ENCODE measurements at regions not wholly inside any gene's neighbourhood (a gene's known extent, or its start where the extent isn't known, plus 50 kb on each side); places are given as distances from the start of the nearest gene placed in this dataset.

DNA sequence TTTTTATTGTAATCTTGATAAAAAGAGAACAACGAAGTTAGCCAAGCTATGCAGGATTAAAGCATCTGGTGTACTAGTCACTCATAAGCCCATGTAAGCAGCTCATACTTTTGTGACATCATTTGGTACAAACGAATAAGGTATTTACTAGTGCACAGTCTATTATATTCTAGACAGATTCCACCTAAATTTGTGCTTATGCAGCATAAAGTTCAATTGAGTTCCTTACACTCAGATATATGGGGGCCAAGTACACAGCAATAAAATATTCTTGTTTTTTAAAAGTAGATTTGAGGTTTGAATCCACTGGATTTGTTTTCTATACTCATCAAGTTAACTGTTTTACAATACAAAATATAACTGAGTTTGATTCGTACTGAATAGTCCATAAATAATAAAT lies 1621.2 kb downstream of the MAT2B start:
- H3K79me2 ChIP-seq (replicated peaks; ENCODE audit: insufficient read depth, low read length) = no peaks in the 10 kb centered on the region
- H2AFZ ChIP-seq (ENCODE audit: low read depth, low read length) = no peak overlapping the region
- no peaks in the 10 kb centered on the region for H4K20me1 ChIP-seq (ENCODE audit: insufficient read depth)
- no peaks in the 10 kb centered on the region for H3F3A ChIP-seq (ENCODE audit: insufficient read depth, low read length, poor library complexity, severe bottlenecking)
- H3K9me3 ChIP-seq (ENCODE audit: low read length) = peaks cover 3% of the 10 kb centered on the region
- no peak overlapping the region for H3K4me2 ChIP-seq (ENCODE audit: low read length)
- H3K9me2 ChIP-seq (ENCODE audit: insufficient read depth, low read length) = no peaks in the 10 kb centered on the region
- no peak overlapping the region for H3K4me3 ChIP-seq (ENCODE audit: low read length)
- no peaks in the 10 kb centered on the region for H3K27me3 ChIP-seq (ENCODE audit: insufficient read depth, low read depth, low read length)
- no peaks in the 10 kb centered on the region for H3K36me3 ChIP-seq (ENCODE audit: insufficient read depth, low read length)
- TF ChIP-seq SMC3 (conservative IDR thresholded peaks at IDR 0.05; ENCODE audit: poor library complexity) = no peak
- no peak for TF ChIP-seq MXI1 (conservative IDR thresholded peaks at IDR 0.05; ENCODE audit: poor library complexity, severe bottlenecking)
- TF ChIP-seq CTCF (IDR thresholded peaks at IDR 0.05; ENCODE audit: poor library complexity, severe bottlenecking) = no peak
- TF ChIP-seq EZH2 (IDR thresholded peaks at IDR 0.05; ENCODE audit: borderline replicate concordance, insufficient read depth, low read length, poor library complexity, severe bottlenecking) = no peak
- TF ChIP-seq RAD21 (conservative IDR thresholded peaks at IDR 0.05) = no peak
- no peak for TF ChIP-seq EP300 (conservative IDR thresholded peaks at IDR 0.05; ENCODE audit: poor library complexity, severe bottlenecking)
- TF ChIP-seq REST (IDR thresholded peaks at IDR 0.05; ENCODE audit: borderline replicate concordance) = no peak
- no peak for TF ChIP-seq TAF1 (IDR thresholded peaks at IDR 0.05; ENCODE audit: low read depth)
- no peak for TF ChIP-seq POLR2AphosphoS5 (IDR thresholded peaks at IDR 0.05)
- H3K9ac ChIP-seq (ENCODE audit: low read length) = no peak overlapping the region
- H3K27ac ChIP-seq (ENCODE audit: low read length) = no peak overlapping the region

- Histone ChIP-seq H3K4me2 (ENCODE audit: low read length) (no peak overlapping the region), H3K36me3 (ENCODE audit: insufficient read depth, low read length) (no peaks in the 10 kb centered on the region), H3K27ac (ENCODE audit: low read length) (no peak overlapping the region), H2AFZ (ENCODE audit: low read depth, low read length) (no peak overlapping the region), H3F3A (ENCODE audit: insufficient read depth, low read length, poor library complexity, severe bottlenecking) (no peaks in the 10 kb centered on the region), H3K4me3 (ENCODE audit: low read length) (no peak overlapping the region), H4K20me1 (ENCODE audit: insufficient read depth) (no peaks in the 10 kb centered on the region), H3K27me3 (ENCODE audit: insufficient read depth, low read depth, low read length) (no peaks in the 10 kb centered on the region), H3K9ac (ENCODE audit: low read length) (no peak overlapping the region), H3K9me3 (ENCODE audit: low read length) (peaks cover 3% of the 10 kb centered on the region), H3K79me2 (replicated peaks; ENCODE audit: insufficient read depth, low read length) (no peaks in the 10 kb centered on the region), H3K9me2 (ENCODE audit: insufficient read depth, low read length) (no peaks in the 10 kb centered on the region)
- TF ChIP-seq RAD21 (conservative IDR thresholded peaks at IDR 0.05) (no peak), EZH2 (IDR thresholded peaks at IDR 0.05; ENCODE audit: borderline replicate concordance, insufficient read depth, low read length, poor library complexity, severe bottlenecking) (no peak), CTCF (IDR thresholded peaks at IDR 0.05; ENCODE audit: poor library complexity, severe bottlenecking) (no peak), POLR2AphosphoS5 (IDR thresholded peaks at IDR 0.05) (no peak), REST (IDR thresholded peaks at IDR 0.05; ENCODE audit: borderline replicate concordance) (no peak), TAF1 (IDR thresholded peaks at IDR 0.05; ENCODE audit: low read depth) (no peak), SMC3 (conservative IDR thresholded peaks at IDR 0.05; ENCODE audit: poor library complexity) (no peak), EP300 (conservative IDR thresholded peaks at IDR 0.05; ENCODE audit: poor library complexity, severe bottlenecking) (no peak), MXI1 (conservative IDR thresholded peaks at IDR 0.05; ENCODE audit: poor library complexity, severe bottlenecking) (no peak)
These were observed 1622.5 kb downstream of the MAT2B start for GRCh38 chr5:165127941-165128340.
